Fibroblast of villous mesenchyme (primary cell): ENCODE measurements at regions not wholly inside any gene's neighbourhood (a gene's known extent, or its start where the extent isn't known, plus 50 kb on each side); places are given as distances from the start of the nearest gene placed in this dataset.

Experiments used
- DNase-seq: peaks from one replicate; pipeline ENCODE4 v3.0.0-alpha.2; 2010; ENCODE audit warnings: low read depth
- H3K4me3 ChIP-seq: 2 replicates; pipeline ENCODE4 v1.5.1; 2011; ENCODE audit warnings: low read depth, mild to moderate bottlenecking, low read length
- TF ChIP-seq, protein P1 (sequence below): IDR thresholded peaks from 2 replicates; pipeline ENCODE4 v1.5.1; 2012; ENCODE audit warnings: low read depth, mild to moderate bottlenecking, low read length; ENCODE audit not compliant: insufficient read depth

DNA sequence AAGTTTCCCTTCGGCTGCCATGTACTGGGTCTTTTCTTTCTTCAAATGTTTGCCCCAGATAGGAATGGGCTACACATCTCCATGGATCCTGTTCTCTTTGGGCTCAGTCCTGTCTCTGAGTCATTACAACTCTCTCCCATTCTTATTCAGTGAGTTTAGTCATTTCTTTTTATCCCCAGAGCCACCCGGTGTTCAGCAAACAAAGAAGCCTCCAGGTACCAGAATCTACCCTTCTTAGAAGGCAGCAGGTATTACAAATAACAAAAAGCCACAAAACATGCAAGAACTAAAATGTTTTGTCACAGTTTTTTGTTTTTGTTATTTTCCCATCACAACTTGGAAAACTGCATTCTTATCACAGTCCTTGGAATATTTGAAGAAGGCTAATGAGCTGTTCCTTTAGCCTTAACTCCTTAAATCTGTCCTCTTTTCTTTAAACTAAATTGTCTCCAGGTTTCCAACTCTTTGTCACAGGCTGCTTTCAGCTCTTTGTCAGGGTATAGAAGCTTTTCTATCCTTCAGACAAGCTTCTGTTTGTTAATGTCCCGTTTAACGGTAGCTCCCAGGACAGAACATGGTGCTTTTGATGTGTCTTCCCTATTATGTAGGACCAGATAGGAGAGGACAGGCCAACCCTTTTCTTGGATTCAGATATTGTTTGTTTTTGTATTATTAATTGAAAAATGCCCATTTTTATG lies 215.5 kb upstream of the HTR2A start:
- TF ChIP-seq, protein P1, sequence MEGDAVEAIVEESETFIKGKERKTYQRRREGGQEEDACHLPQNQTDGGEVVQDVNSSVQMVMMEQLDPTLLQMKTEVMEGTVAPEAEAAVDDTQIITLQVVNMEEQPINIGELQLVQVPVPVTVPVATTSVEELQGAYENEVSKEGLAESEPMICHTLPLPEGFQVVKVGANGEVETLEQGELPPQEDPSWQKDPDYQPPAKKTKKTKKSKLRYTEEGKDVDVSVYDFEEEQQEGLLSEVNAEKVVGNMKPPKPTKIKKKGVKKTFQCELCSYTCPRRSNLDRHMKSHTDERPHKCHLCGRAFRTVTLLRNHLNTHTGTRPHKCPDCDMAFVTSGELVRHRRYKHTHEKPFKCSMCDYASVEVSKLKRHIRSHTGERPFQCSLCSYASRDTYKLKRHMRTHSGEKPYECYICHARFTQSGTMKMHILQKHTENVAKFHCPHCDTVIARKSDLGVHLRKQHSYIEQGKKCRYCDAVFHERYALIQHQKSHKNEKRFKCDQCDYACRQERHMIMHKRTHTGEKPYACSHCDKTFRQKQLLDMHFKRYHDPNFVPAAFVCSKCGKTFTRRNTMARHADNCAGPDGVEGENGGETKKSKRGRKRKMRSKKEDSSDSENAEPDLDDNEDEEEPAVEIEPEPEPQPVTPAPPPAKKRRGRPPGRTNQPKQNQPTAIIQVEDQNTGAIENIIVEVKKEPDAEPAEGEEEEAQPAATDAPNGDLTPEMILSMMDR = no peak
- no peak overlapping the region for H3K4me3 ChIP-seq
- no peak for DNase-seq

DNA sequence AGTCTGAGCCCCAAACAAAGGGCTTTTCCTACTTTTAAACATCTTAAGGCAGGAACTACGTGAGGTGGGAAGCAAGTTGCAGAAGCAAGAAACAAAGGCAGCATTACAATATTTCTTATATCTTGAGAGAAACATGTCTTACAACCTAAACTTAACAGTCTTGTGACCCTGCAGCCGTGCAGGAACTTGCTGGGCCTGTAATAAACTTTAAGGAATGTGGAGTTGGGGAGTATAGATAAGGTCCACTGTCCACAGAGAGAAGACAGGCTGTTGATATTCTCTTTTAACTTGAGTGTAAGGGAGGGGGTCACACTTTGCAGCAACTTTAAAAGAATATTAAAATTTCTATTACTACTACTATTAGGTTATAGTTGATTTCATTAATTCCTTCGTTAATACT lies 214.6 kb upstream of the HTR2A start:
- peak; percentile 8 for DNase-seq
- H3K4me3 ChIP-seq = no peak overlapping the region
- TF ChIP-seq, protein P1 = no peak

DNA sequence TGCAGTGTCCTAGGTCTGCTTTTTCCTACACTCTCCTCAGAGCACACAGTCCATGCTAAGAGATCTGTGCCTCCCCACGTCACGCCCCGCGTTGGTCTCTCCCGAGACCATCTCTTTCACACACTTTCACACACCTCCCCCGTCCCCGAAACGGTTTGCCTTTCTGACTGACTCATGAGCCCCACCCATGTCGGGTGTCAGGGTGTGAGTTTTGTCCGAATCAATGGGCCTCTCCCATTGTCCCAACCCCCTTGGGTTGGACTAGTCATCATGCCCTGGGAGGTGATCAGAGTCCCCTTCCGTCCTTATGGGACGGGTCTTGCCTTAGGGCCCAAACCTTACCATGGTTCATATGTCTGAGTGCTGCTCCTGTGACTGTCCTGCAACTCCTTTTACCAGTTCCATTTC lies 214.0 kb upstream of the HTR2A start:
- DNase-seq = no peak
- TF ChIP-seq, protein P1 = no peak
- H3K4me3 ChIP-seq = no peak overlapping the region

DNA sequence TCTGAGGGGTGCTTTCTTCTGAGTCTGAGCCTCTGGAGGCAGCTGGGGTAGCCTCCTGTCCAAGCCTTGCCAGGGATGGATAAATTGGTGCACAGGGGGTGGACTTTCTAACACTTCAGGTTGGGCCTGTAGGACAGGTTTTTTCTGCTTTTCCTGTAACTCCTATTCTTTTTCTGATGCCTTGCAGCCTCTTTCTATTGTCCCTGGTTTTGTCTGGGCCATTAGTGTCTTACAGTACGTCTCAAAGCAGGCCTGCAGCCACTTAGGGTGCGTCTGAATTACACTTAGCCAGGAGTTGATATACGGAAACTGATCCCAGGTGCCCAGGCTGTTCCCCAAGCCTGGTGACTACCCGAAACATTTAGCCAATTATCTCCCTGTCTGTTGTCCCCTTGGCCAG lies 213.3 kb upstream of the HTR2A start:
- TF ChIP-seq, protein P1 = no peak

DNA sequence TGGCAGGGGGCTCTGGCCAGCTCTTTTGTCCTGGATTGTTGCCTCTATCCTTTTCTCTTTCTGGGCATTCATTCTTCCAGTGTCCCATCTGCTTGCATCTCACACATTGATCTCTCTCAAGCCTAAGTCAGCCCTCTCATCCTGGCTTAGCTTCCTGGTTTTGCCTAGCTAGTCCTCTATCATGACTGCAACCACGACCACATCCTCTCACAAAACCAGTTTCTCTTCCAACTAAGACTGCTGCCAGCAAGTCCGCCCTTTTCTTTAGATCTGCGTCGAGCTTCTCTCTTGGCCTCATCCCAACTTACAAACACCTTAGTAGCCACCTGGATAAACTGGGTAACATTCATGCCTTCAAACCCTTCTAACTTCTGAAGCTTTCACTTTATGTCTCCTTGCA lies 212.2 kb upstream of the HTR2A start:
- no peak overlapping the region for H3K4me3 ChIP-seq
- TF ChIP-seq, protein P1 = no peak
- no peak for DNase-seq

More for the DNA sequence above, 213.3 kb upstream of the HTR2A start:
- H3K4me3 ChIP-seq = no peak overlapping the region
- no peak for DNase-seq

DNA sequence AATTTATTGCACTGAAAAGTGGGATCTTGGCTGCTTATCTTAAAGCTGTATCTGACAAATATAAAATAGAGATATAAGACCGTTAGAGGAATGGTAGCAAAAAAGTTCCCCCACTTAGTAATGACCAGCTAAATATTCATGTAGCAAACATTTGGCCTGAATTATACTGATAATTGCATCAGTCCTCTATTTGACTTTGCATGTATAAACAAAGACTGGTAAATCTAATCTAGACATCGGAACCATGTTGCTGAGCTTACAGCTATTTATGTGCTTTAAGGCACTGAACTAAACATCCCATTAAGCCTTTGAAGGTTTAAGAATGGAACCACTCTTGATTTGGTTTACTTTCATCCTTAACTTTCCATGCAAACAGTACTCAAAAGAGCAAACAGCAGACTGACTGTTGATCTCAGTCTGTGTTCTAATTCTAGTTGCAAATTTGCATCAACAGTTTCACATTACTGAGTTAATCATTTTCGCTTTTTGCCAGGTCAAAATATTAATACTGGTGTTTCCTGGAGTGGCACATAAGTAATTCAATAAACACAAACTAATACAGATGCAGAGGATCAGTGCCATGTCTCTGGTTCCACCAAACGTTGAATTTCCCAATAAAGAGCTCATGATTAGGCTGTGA lies 203.5 kb upstream of the HTR2A start:
- TF ChIP-seq, protein P1 = no peak
- no peak overlapping the region for H3K4me3 ChIP-seq
- no peak for DNase-seq
